ENCODE measurements at regions not wholly inside any gene's neighbourhood (a gene's known extent, or its start where the extent isn't known, plus 50 kb on each side); places are given as distances from the start of the nearest gene placed in this dataset.
"Not testable (repeated sequence)": the region's sequence is repeated elsewhere in the genome, so short reads cannot be mapped to it uniquely, and the experiment has no call there.

DNA sequence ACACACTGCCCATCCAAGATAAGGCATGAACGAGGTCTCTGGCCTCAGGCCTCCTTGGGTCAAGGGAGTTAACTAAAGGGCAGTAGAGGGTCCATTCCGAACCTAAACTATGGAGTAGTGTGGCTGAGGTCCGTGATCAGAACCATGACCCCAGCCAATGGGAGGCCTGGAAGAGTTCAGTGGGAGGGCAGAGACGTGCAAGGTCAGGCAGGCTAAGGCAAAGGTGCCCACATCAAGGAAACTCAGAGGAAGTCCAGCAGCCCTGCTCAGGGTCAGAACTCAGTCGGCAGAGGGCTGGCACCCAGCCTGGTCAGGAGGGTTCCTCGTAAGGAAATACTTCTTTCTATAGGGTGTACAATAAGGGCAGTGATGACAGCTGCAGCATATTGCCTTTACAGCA lies 152.2 kb downstream of the SOD2 start:
- no peak for DNase-seq
- WGBS, 2 donors = 71 to 75% methylated on average over 6 of the region's 6 CpGs
- Histone ChIP-seq H3K27ac (no peak overlapping the region), H3K27me3 (no peaks in the 10 kb centered on the region), H3K9me3 (no peaks in the 10 kb centered on the region), H3K36me3 (no peaks in the 10 kb centered on the region), H3K4me1 (no peaks in the 10 kb centered on the region), H3K4me3 (no peak overlapping the region)
- TF ChIP-seq POLR2A (IDR thresholded peaks at IDR 0.05) (no peak), EP300 (IDR thresholded peaks at IDR 0.05) (no peak), POLR2AphosphoS5 (IDR thresholded peaks at IDR 0.05) (no peak)
- TF ChIP-seq, protein P1, sequence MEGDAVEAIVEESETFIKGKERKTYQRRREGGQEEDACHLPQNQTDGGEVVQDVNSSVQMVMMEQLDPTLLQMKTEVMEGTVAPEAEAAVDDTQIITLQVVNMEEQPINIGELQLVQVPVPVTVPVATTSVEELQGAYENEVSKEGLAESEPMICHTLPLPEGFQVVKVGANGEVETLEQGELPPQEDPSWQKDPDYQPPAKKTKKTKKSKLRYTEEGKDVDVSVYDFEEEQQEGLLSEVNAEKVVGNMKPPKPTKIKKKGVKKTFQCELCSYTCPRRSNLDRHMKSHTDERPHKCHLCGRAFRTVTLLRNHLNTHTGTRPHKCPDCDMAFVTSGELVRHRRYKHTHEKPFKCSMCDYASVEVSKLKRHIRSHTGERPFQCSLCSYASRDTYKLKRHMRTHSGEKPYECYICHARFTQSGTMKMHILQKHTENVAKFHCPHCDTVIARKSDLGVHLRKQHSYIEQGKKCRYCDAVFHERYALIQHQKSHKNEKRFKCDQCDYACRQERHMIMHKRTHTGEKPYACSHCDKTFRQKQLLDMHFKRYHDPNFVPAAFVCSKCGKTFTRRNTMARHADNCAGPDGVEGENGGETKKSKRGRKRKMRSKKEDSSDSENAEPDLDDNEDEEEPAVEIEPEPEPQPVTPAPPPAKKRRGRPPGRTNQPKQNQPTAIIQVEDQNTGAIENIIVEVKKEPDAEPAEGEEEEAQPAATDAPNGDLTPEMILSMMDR (IDR thresholded peaks at IDR 0.05) = no peak
- ATAC-seq (ENCODE audit: low FRiP score in 2 of 2) = no peak

DNA sequence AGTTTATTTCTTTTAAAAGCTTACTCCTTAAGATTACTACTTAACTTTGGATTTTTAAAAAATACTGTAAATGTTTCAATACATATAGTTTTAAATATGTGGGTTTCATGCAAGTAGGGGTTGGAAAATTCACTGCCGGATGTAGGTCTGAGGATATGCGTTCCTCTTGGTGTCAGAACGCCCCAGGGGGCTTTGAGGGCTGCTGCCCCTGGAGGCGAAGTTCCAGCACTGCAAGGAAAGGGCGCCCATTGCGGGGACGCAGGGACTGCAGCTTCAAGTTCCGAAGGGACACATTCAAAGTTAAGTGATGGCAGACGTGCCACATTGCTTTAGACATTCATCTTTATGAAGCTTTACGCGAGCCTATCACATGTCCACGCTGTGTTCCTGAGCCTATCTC lies 152.9 kb downstream of the SOD2 start:
- Histone ChIP-seq H3K4me1 (no peaks in the 10 kb centered on the region), H3K4me3 (no peak overlapping the region), H3K9me3 (no peaks in the 10 kb centered on the region), H3K27ac (no peak overlapping the region), H3K36me3 (no peaks in the 10 kb centered on the region), H3K27me3 (no peaks in the 10 kb centered on the region)
- TF ChIP-seq EP300 (IDR thresholded peaks at IDR 0.05) (no peak), POLR2A (IDR thresholded peaks at IDR 0.05) (no peak), POLR2AphosphoS5 (IDR thresholded peaks at IDR 0.05) (no peak)
- TF ChIP-seq, protein P1 (IDR thresholded peaks at IDR 0.05) = no peak
- no peak for DNase-seq
- ATAC-seq (ENCODE audit: low FRiP score in 2 of 2) = no peak
- 43 to 44% methylated on average over 12 of the region's 12 CpGs for WGBS, 2 donors

DNA sequence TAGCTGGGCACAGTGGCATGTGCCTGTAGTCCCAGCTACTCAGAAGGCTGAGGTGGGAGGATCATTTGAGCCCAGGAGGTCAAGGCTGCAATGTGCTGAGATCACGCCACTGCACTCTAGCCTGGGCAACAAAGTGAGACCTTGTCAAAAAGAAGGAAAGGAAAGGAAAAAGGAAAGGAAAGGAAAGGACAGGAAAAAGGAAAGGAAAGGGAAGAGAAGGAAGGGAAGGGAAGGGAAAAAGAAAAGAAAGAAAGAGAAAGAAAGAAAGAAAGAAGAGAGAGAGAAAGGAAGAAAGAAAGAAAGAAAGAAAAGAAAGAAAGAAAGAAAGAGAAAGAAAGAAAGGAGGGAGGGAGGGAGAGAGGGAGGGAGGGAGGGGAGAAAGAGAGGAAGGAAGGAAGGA lies 155.0 kb downstream of the SOD2 start:
- H3K4me3 ChIP-seq; DNase-seq; H3K27ac ChIP-seq; H3K27me3 ChIP-seq; ATAC-seq (ENCODE audit: low FRiP score in 2 of 2); H3K4me1 ChIP-seq; H3K9me3 ChIP-seq; H3K36me3 ChIP-seq: not testable (repeated sequence)
- 89 to 96% methylated on average over 1 of the region's 1 CpG for WGBS, 2 donors

DNA sequence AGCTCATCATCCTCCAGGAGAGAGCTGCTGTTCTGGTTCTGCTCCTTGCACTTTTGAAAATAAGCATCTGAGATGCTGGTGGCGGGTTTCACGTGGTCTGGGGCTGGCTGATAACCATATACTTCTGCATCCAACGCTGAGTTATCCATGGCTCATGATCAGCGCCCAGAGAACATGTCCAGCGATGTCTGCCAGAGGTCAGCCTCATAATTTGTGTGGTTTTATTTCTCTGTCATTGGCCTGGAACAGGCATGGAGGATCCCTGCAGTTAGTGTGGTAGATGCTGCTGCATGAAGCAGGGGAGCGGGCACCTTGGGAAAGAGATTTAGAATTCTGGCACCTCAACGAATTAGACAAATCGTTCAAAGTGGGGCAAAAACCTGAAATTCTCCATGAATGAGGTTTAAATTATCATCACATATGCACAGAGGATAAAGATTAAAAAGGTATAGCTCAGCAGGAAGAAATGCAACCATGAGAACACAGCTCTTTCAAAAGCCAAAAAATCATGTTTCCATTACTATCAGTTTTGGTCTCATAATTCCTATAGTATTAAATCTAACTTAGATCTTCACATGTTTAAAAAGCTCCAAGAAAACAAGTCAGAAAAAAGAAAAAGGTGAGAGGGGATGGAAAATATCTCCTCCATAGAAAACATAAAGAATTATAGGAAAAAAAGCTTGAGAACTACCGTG lies 157.2 kb downstream of the SOD2 start:
- no peaks in the 10 kb centered on the region for H3K27me3 ChIP-seq
- no peak overlapping the region for H3K27ac ChIP-seq
- no peaks in the 10 kb centered on the region for H3K9me3 ChIP-seq
- H3K4me3 ChIP-seq = no peak overlapping the region
- H3K4me1 ChIP-seq = no peaks in the 10 kb centered on the region
- ATAC-seq (ENCODE audit: low FRiP score in 2 of 2) = peak in 1 of 2 donors; percentile 57
- H3K36me3 ChIP-seq = no peaks in the 10 kb centered on the region
- TF ChIP-seq, protein P1 (IDR thresholded peaks at IDR 0.05) = no peak
- TF ChIP-seq EP300 (IDR thresholded peaks at IDR 0.05) = no peak
- no peak for TF ChIP-seq POLR2A (IDR thresholded peaks at IDR 0.05)
- no peak for TF ChIP-seq POLR2AphosphoS5 (IDR thresholded peaks at IDR 0.05)
- WGBS, 2 donors = 86 to 89% methylated on average over 9 of the region's 9 CpGs
- no peak for DNase-seq

DNA sequence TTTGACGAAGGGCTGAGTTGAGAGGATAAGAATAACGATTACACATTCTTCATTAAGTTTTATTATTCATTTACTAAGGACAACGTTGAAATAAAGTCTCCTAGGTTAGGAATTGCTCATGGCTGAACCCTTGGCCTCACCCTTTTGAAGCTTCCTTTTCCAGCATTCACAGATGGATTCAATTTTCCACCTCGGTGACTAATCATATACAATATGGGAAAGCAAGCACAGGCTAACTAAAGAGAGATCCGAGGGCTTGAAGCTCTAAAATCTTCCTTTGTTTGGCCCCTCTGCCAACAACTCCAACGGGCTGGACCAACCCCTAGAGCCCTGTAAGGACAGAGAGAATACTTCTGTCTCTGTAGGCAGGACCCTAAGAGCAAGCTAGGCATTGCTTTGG lies 159.5 kb downstream of the SOD2 start:
- Histone ChIP-seq H3K27me3 (no peaks in the 10 kb centered on the region), H3K4me1 (no peaks in the 10 kb centered on the region), H3K36me3 (no peaks in the 10 kb centered on the region), H3K4me3 (no peak overlapping the region), H3K27ac (no peak overlapping the region), H3K9me3 (no peaks in the 10 kb centered on the region)
- no peak for DNase-seq
- TF ChIP-seq POLR2A (IDR thresholded peaks at IDR 0.05) (no peak), POLR2AphosphoS5 (IDR thresholded peaks at IDR 0.05) (no peak), EP300 (IDR thresholded peaks at IDR 0.05) (no peak)
- TF ChIP-seq, protein P1 (IDR thresholded peaks at IDR 0.05) = no peak
- ATAC-seq (ENCODE audit: low FRiP score in 2 of 2) = peak in 1 of 2 donors; percentile 27
- WGBS, 2 donors = 72 to 74% methylated on average over 6 of the region's 6 CpGs

Data from upper lobe of left lung (tissue), 6 donors.